ENCODE measurements at regions not wholly inside any gene's neighbourhood (a gene's known extent, or its start where the extent isn't known, plus 50 kb on each side); places are given as distances from the start of the nearest gene placed in this dataset.

DNA sequence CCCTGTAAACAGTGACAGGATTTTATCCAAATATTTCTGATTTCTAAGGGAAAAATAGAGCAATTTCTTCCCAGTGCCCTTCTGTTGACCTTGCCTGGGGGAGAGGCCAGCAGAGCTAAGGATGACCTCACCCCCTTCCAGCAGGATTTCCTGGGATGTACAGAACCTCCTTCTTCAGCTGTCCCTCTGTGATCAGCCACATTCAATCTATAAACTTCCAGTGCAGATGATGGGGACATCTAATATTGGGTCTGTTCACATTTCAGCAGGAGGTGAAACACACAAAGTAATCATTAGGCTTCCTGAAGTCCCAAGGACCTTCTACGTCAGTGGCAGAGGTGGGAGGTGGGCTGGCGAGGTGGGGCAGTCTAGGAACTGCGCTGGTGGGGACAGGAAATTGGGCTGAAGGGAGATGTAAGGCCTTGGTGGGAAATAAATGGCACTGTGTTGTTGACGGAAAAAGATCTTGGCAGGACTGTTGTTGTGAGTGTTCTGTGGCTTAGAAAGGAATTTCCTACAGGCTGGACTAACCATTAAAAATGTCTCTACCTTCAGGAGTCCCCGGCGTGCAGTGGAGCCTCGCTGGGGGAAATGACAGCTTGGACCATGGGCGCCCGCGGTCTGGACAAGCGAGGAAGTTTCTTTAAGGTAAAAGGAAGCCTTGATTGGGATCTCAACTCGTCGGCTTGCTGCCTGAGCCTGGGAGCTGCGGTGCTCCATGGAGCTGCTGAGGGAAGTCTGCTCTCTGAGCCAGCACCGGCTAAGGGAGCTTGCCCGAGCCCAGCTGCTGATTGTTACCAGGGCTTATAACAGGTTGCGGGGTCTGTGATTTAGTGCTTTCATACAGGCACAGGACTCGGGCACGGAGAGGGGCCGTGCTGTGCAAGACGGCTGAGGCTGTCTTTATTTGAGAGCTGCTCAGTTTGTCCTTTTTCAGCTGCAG lies 127.9 kb upstream of the NAA20 start:
- TF ChIP-seq GATA2 (IDR thresholded peaks at IDR 0.05; ENCODE audit: low read depth, low read length) (no peak), GATA3 (IDR thresholded peaks at IDR 0.05; ENCODE audit: low read depth, low read length) (no peak)

Data from SH-SY5Y (cell line).